GM18499 (cell line): ENCODE measurements at regions not wholly inside any gene's neighbourhood (a gene's known extent, or its start where the extent isn't known, plus 50 kb on each side); places are given as distances from the start of the nearest gene placed in this dataset.

ENCODE experiments used
- ATAC-seq: cut with Tn5 transposase; IDR thresholded peaks from one replicate; pipeline ENCODE4 v1.9.1; 2021; ENCODE audit warnings: moderate number of reproducible peaks; ENCODE audit not compliant: insufficient read depth, unreplicated experiment

- ATAC-seq, result no peak
Observed at GRCh38 chr4:13260513-13260912, 223.6 kb downstream of the RAB28 start.

- no peak for ATAC-seq
Observed at GRCh38 chr4:13250263-13250662, 233.9 kb downstream of the RAB28 start.

- ATAC-seq, result no peak
Observed at GRCh38 chr4:13248621-13249298, 235.4 kb downstream of the RAB28 start.

- no peak for ATAC-seq
Observed at GRCh38 chr4:13246107-13246506, 238.0 kb downstream of the RAB28 start.

- no peak for ATAC-seq
Observed at GRCh38 chr4:13244444-13244843, 239.7 kb downstream of the RAB28 start.

GRCh38 chr4:13243152-13243551, 241.0 kb downstream of the RAB28 start:
- no peak for ATAC-seq

- no peak for ATAC-seq
Observed at GRCh38 chr4:13240066-13240465, 244.1 kb downstream of the RAB28 start.

- ATAC-seq, result no peak
Observed at GRCh38 chr4:13238936-13239335, 245.2 kb downstream of the RAB28 start.

GRCh38 chr4:13236485-13236884, 247.7 kb downstream of the RAB28 start:
- ATAC-seq, result no peak

- no peak for ATAC-seq
Observed at GRCh38 chr4:13233755-13234154, 250.4 kb downstream of the RAB28 start.

- no peak for ATAC-seq
Observed at GRCh38 chr4:13219971-13220370, 264.2 kb downstream of the RAB28 start.

- no peak for ATAC-seq
Observed at GRCh38 chr4:13218326-13218958, 265.7 kb downstream of the RAB28 start.

- no peak for ATAC-seq
Observed at GRCh38 chr4:13215560-13215959, 268.6 kb downstream of the RAB28 start.

- no peak for ATAC-seq
Observed at GRCh38 chr4:13212936-13213335, 271.2 kb downstream of the RAB28 start.

GRCh38 chr4:13209600-13209999, 274.5 kb downstream of the RAB28 start:
- no peak for ATAC-seq

- no peak for ATAC-seq
Observed at GRCh38 chr4:13208558-13209193, 275.5 kb downstream of the RAB28 start.

GRCh38 chr4:13207226-13207625, 276.9 kb downstream of the RAB28 start:
- no peak for ATAC-seq

- no peak for ATAC-seq
Observed at GRCh38 chr4:13203101-13203500, 281.0 kb downstream of the RAB28 start.

GRCh38 chr4:13202701-13203100, 281.4 kb downstream of the RAB28 start:
- ATAC-seq, result no peak

GRCh38 chr4:13201241-13201640, 282.9 kb downstream of the RAB28 start:
- no peak for ATAC-seq

GRCh38 chr4:13196721-13197120, 287.4 kb downstream of the RAB28 start:
- ATAC-seq, result no peak

- ATAC-seq, result no peak
Observed at GRCh38 chr4:13193662-13194061, 290.5 kb downstream of the RAB28 start.
